KOPT-K1 (cell line): ENCODE measurements at regions not wholly inside any gene's neighbourhood (a gene's known extent, or its start where the extent isn't known, plus 50 kb on each side); places are given as distances from the start of the nearest gene placed in this dataset.

Source experiments
- H3K27ac ChIP-seq: fragments of 200-600 bp; sonication (generic); 2 replicates; pipeline ENCODE4 v1.5.1; 2016; ENCODE audit warnings: antibody characterized with exemption, mild to moderate bottlenecking, low read depth, low read length; ENCODE audit not compliant: poor library complexity, severe bottlenecking
- H3K36me3 ChIP-seq: fragments of 200-600 bp; sonication (generic); 2 replicates; pipeline ENCODE4 v1.5.1; 2017; ENCODE audit warnings: antibody characterized with exemption, mild to moderate bottlenecking, low read length, moderate library complexity; ENCODE audit not compliant: insufficient read depth
- H3K9me3 ChIP-seq: fragments of 200-600 bp; sonication (generic); 2 replicates; pipeline ENCODE4 v1.5.1; 2017; ENCODE audit warnings: antibody characterized with exemption, low read length, mild to moderate bottlenecking; ENCODE audit not compliant: insufficient read depth, poor library complexity, severe bottlenecking

DNA sequence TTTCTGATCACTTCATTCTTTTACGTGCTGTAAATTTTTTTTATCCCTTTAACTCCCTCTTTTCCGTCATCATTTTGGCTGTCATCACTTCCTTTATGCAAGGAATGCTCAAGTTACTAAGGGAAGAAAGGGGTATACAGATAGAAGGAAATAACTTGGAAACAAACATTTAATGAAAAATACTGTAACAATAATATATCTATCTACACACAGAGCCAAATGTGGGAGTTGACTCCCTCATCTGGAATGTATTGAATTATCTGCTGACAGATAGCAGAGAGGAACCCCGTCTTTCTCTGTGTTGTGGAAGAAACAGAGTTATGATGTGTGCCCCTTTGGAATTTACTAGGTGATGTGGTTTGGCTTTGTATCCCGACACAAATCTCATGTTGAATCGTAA is 182.5 kb upstream of the NXPH2 start:
- Histone ChIP-seq H3K27ac (no peak overlapping the region), H3K9me3 (no peaks in the 10 kb centered on the region), H3K36me3 (no peaks in the 10 kb centered on the region)

DNA sequence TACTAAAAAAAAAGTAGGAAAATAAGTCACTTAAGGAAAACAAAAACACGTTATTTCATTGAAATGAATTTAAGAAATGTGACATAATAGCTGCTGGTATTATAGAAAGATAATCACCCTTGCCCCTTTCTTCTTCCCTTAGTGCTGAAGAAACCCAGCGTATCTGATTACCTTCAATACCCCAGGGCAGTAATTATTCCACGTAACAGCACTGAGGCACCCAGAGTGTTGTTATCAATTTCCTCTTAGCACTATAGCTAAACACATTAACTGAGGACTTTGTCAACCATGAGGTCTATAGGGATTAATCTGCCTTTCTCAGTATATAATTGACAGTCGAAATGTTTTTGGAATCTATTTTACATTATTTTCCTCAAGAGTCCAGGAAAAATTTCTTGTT is 180.0 kb upstream of the NXPH2 start:
- H3K9me3 ChIP-seq, result no peaks in the 10 kb centered on the region
- H3K36me3 ChIP-seq, result no peaks in the 10 kb centered on the region
- no peak overlapping the region for H3K27ac ChIP-seq

DNA sequence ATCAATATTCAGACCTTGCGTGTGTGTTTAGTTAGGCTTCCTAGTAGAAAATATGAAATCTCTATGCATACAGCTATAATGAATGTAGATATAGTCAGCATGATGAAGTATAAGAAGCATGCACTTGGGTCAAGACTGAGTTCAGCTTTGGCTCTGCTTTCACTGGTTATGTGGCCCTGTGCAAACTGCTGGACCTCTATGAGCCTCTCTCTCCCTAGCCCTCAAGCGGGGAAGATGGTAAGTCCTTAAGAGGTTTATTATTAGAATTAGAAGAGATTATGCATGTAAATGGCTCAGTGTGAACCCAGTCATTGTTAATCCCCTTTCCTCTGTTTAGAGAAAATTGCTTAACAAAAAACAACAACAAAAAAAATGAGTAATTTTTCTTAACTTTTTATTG is 178.8 kb upstream of the NXPH2 start:
- no peaks in the 10 kb centered on the region for H3K36me3 ChIP-seq

DNA sequence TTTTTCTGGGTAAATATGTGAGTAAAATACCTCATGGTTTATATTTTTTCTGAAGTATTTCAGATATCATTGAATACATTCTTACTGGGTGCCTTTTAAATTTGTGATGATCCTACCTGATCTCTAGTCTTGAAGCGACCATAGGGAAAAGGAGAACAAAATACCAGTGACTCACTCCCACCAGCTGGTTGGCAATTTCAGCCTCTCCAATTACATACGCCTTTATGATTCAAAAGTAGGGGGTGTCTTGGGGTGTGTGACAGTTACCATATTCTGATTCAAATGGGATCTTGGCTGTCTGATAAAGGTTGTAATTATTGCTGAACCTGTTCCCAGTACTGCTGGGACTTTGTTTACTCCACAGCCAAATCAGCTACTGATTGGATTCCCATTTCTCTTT is 175.9 kb upstream of the NXPH2 start:
- no peak overlapping the region for H3K27ac ChIP-seq

More for the DNA sequence above, 178.8 kb upstream of the NXPH2 start:
- no peak overlapping the region for H3K27ac ChIP-seq
- H3K9me3 ChIP-seq, result no peaks in the 10 kb centered on the region

DNA sequence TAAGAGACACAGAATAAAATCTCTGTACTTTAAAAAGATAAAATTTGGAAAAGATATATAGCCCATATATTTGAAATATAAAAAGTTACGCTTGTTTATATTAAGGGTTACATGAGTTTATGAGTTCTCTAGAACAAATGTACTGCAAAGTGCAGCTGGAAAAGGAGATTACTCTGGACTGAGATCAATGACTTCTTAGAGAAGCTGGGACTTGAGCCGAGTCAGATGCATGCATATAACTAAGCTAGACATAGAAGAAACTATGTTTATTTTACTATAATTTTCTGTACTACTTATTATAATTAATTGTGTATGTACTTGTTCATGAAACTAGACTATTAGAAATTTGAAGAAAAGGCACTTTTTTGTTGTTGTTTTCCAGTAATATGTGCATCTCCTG is 170.3 kb upstream of the NXPH2 start:
- H3K27ac ChIP-seq, result no peak overlapping the region
- H3K36me3 ChIP-seq, result no peaks in the 10 kb centered on the region

More for the DNA sequence above, 175.9 kb upstream of the NXPH2 start:
- no peaks in the 10 kb centered on the region for H3K36me3 ChIP-seq
- no peaks in the 10 kb centered on the region for H3K9me3 ChIP-seq

GRCh38 chr2:138949517-138949916 is 169.3 kb upstream of the NXPH2 start:
- Histone ChIP-seq H3K36me3 (no peaks in the 10 kb centered on the region), H3K27ac (no peak overlapping the region), H3K9me3 (no peaks in the 10 kb centered on the region)

More for the DNA sequence above, 170.3 kb upstream of the NXPH2 start:
- H3K9me3 ChIP-seq, result no peaks in the 10 kb centered on the region

DNA sequence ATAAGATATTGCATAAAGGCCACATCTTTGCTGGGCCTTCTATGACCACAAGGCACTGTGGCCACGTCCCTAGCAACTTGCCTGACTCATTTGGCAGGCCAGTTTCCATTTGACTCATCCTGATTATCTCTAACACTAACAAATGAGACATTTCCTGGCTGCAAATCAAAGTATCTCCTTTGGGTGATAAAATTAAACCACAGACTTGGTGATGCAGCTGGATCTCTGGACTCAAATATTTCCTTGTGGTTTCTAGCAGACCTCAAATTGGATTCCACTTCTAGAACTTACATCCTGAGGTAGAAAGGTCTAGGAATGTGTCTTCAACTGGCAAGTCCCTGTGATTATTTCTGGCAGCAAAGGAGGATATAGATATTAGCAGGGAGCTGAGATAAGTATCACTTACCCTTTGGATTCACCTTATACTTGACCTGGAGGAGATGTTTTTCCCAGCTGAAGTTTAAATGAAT is 167.9 kb upstream of the NXPH2 start:
- no peaks in the 10 kb centered on the region for H3K9me3 ChIP-seq
- H3K27ac ChIP-seq, result no peak overlapping the region
- no peaks in the 10 kb centered on the region for H3K36me3 ChIP-seq

DNA sequence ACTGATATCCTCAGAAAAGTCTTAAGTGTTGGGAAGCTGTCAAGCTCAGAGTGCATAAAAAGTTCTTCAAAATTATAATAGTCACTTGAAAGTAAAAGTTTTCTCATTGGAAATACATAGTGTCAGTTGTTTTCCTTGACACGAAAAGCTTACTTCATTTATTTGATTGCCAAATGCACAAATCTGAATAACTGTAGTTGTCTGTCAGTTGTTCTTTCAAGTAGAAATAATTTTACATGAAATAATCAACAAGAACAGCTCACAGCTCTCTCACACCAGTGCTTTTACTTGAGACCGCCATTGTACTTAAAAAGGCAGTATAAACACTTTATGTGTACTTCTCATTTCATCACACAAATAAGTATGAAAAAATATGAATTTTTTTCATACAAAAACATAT is 163.3 kb upstream of the NXPH2 start:
- no peaks in the 10 kb centered on the region for H3K9me3 ChIP-seq
- no peaks in the 10 kb centered on the region for H3K36me3 ChIP-seq
- no peak overlapping the region for H3K27ac ChIP-seq

GRCh38 chr2:138942466-138942865 is 162.3 kb upstream of the NXPH2 start:
- H3K27ac ChIP-seq, result no peak overlapping the region
- no peaks in the 10 kb centered on the region for H3K9me3 ChIP-seq
- H3K36me3 ChIP-seq, result no peaks in the 10 kb centered on the region

GRCh38 chr2:138931284-138932256 is 151.4 kb upstream of the NXPH2 start:
- Histone ChIP-seq H3K9me3 (no peaks in the 10 kb centered on the region), H3K27ac (no peak overlapping the region), H3K36me3 (no peaks in the 10 kb centered on the region)

DNA sequence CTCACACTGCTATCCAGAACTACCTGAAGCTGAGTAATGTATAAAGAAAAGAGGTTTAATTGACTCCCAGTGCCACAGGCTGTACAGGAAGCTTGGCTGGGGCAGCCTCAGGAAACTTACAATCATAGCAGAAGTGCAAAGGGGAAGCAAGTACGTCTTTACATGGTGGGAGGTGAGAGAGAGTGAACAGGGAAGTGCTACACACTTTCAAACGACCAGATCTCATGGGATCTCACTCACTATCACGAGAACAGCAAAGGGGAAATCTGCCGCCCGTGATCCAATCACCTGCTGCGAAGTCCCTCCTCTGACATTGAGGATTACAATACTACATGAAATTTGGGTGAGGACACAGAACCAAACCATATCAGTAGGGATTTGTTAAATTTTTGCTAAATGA is 150.4 kb upstream of the NXPH2 start:
- H3K9me3 ChIP-seq, result no peaks in the 10 kb centered on the region
- H3K27ac ChIP-seq, result no peak overlapping the region
- no peaks in the 10 kb centered on the region for H3K36me3 ChIP-seq

DNA sequence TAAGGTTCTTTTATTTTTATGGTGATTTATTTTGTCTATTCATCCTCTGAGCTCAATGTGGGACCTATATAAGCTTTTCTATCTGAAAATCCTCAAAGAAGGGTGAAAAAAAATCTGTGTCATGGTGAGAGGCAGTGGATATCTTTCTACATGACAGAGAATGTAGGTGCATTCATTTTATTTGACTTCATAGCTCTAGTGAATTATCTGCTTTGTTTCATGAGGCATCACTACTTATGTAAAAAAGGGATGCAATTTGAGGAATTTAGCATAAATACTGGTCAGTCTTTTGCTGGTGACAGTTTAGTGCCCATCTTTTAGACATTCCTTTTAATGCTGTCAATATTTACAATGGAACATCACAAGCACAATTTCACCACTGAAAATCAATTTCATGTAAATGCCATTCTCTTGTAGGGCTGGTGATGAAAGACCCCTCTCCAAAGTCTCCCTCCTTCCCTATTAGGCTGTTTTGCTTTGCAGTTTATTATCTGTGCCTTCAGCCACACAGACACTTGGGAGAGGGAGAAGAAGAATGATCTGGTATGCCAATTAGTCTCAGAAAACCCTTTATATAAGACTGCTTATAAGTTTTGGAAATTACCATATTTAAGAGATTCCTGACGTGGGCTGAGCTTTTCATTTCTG is 148.3 kb upstream of the NXPH2 start:
- Histone ChIP-seq H3K36me3 (no peaks in the 10 kb centered on the region), H3K9me3 (no peaks in the 10 kb centered on the region), H3K27ac (no peak overlapping the region)

- Histone ChIP-seq H3K9me3 (no peaks in the 10 kb centered on the region), H3K36me3 (no peaks in the 10 kb centered on the region), H3K27ac (no peak overlapping the region)
Observed at GRCh38 chr2:138922973-138923563, 142.9 kb upstream of the NXPH2 start.

DNA sequence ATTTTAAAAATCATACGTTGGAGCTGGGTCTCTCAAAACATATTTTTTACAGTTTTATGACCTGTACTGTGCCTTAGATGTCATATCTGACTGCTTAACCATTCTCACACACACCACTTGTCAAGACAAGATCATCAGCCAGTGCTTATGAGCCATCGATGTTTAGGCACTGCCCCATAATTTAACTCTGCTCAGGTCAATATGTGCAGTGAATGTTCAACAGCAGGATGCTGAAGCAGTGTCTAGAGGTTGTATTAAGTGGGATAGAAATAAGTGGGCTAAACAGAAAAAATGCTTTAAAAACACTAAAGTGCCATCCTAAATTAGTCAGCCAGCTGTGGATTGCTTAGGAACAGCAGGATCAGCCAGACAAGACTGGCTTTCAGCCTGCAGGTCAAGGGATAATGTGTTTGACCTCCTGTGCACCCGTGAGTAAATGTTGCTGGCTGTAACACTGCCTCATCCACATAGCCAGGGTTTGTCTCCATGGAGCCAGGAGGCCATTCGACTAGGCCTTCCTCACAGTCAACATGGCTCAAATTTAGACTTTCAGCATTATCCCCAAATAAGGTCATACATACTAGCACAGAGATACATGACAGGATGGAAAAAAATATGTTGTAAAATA is 139.0 kb upstream of the NXPH2 start:
- Histone ChIP-seq H3K27ac (no peak overlapping the region), H3K9me3 (no peaks in the 10 kb centered on the region), H3K36me3 (no peaks in the 10 kb centered on the region)

DNA sequence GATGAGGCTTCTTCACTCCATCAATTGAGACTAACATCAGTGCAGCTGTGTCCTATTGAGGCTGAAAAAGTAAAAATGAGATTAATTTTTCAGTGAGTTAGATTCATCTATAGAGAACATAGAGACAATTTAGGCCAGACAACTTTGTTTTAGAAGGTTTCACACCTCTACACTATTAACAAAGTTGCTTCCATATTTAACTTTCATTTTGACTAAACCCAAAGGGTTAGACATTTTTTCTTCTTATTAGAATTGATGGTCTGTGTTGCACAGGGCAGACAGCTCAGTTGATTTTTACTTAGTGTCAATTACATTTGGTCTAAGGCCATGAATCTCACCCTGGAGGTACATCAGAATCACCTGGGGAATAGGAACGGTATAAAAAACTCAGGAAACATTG is 130.2 kb upstream of the NXPH2 start:
- no peak overlapping the region for H3K27ac ChIP-seq
- no peaks in the 10 kb centered on the region for H3K36me3 ChIP-seq

More for the DNA sequence above, 130.2 kb upstream of the NXPH2 start:
- no peaks in the 10 kb centered on the region for H3K9me3 ChIP-seq
